NCI-H187 treated with DMSO at 0.1 percent for 48 hours (cell line): ENCODE measurements at regions not wholly inside any gene's neighbourhood (a gene's known extent, or its start where the extent isn't known, plus 50 kb on each side); places are given as distances from the start of the nearest gene placed in this dataset.
"Not testable (repeated sequence)": the region's sequence is repeated elsewhere in the genome, so short reads cannot be mapped to it uniquely, and the experiment has no call there.

Source experiments
- DNase-seq: peaks from one replicate; lab custom pipeline; 2025; lab: John Stamatoyannopoulos, UW

DNA sequence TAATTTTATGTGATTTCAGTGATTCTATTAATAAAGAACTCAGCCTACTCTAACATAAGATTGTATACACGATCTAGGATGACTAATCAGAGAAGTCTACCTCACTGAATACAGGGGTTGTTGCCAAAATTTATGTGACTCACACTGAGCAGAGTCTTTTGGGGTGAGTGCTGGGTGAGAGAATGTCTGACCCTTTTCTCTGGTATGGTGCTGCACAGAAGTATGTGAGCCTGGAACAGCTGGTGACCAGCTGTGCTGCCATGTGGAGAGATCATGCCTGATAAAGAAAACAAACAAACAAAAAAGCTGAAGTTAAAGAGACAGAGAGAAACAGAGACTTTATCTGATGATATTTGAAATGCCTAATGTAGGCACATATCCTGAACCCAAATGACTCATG, 618.1 kb upstream of the GRIA3 start:
- DNase-seq, result no peak

DNA sequence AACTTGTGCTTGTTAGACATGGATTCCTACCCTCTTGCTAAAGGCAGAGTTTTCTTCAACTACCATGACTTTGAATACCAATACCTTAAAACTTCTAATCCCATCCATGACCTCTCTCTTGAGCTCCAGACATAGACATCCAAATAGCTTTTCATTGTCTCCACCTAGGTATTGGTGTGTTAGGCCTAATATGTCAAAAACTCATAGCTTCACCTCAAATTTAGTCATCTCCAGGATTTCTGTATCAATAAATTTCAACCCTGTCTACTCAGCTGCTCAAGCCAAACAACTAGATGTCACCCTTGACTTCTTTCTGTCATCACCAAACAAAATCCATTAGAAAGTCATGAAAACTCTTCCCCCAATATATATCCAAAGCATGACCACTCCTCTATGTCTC, 617.7 kb upstream of the GRIA3 start:
- DNase-seq, result no peak

DNA sequence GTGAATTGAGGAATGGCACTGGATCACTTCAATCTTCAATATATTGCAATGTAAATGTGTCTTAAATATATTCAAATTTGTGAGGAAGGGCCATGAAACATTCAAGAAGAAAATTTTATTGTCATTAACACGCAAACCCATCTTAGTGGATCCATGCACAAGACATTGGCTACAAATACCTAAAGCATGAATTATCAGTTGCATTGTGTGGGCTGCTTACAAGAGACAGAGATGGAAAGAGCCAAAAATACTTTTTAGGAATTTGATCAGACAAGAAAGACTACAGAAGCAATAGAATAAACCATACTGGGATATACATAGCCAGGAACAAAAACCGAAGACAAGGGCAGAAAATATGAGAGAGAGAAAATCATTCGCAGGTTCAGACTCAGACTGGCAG, 616.2 kb upstream of the GRIA3 start:
- DNase-seq, result no peak

DNA sequence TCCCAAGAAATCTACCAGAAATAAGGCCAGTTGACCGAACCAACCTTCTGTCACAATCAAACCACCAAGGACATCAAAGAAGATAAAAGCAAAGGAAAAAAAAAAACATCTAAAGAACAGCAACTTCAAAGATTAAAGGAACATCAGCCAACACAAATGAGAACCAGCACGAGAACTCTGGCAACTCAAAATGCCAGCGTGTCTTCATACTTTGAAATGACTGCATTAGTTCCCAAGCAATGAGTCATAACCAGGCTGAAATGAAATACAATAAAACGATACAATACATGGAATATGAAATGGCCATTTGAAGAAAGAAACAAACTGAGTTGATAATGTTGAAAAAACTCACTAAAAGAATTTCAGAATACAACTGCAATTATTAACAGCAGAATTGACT, 611.6 kb upstream of the GRIA3 start:
- DNase-seq, result no peak

DNA sequence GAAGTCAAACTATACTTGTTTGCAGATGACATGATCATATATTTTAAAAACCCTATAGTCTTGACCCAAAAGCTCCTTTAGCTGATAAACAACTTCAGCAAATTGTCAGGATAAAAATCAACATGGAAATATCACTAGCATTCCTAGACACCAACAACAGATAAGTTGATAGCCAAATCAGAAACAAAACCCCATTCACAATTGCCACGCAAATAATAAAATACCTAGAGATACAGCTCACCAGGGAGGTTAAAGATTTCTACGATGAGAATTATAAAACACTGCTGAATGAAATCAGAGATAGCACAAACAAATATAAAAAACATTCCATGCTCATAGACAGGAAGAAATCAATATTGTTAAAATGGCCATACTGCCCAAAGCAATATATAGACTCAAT, 605.0 kb upstream of the GRIA3 start:
- no peak for DNase-seq

DNA sequence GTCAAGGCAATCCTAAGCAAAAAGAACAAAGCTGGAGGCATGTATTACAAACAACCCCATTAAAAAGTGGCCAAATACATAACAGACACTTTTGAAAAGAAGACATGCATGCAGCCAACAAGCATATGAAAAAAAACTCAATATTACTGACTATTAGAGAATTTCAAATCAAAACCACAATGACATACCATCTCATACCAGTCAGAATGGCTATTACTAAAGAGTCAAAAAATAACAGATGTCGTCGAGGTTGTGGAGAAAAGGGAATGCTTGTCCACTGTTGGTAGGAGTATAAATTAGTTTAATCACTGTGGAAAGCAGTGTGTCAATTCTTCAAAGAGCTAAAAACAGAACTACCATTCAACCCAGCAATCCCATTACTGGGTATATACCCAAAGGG, 604.6 kb upstream of the GRIA3 start:
- no peak for DNase-seq

DNA sequence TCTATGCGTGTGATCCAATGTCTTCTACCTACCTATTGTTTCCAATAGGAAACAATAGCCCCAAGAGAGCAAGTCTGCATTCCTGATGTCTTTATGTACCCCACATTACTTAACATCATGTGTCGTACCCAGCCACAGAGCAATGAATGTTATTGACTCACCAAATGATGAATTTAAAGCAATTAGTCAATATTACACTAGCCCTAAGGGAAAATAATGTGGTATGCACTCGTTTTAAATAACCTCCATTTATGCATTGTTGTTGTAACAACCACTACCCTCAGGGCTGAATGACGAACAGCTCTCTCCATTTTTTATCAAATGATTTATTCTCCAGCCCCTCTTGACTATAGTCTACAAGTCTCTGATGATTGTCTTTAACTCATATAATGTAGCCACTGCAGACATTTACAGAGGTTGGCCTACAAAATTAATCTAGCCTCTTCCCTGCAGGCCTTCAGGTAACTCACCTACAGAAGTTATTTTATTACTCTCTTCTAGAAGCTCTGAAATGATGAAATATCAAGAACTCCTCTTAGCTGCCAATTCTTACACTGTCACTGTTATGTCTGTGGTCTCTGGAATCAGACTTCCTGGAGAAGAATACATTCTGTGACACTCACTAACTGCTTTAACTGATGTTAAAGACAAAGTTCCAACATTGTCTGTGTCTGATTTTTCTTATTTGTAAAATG, 601.7 kb upstream of the GRIA3 start:
- no peak for DNase-seq

DNA sequence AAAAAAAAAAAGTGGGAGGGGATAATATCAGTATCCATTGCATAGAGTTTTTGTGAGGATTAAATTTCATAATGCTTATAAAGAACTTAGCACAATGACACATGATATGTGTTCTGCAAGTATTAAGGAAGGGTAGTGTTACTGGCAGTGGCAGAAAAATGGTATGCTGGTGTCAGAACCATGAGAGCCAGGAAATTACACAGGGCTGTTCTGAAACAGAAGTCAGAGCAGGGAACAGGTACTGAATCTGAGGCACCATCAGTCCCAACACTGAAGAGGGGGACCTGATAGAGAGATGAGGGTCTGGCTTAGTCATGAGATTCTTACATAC, 601.1 kb upstream of the GRIA3 start:
- no peak for DNase-seq

DNA sequence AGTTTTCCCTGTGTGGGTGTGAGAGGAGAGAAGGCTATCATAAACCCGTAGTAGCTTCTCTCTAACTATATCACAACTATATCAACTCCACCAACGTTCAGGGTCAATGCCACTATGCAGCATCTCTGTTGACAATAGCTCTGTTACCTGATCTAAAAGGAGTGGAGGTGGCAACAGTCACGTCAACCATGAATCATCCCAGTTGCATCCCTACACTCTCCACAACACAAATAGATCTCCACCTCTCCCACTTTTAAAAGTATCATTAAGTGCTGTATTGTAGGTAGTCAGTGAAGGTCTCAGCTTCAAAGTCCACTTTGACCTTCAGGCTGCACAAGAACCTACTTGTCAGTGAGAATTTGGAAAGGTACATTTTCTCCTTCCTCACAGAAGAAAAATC, 600.5 kb upstream of the GRIA3 start:
- DNase-seq, result no peak

DNA sequence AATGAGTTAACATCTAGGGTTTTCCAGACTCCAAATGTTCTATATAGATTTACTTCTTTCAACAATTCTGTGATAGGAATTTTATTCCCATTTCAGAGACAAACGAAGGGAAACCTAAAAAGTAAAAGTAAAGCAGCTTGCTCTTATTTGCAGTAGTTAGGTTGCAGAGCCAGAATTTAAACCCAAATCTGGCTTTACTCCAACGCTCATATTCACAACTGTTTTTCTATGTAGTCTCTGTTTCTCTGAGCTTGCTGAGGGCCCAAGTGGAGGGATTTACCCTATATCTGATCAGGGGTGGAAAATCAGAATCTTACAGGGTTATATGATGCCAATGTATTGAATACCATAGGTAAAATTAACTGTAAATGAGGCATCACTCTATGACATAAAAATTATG, 599.1 kb upstream of the GRIA3 start:
- DNase-seq, result no peak

DNA sequence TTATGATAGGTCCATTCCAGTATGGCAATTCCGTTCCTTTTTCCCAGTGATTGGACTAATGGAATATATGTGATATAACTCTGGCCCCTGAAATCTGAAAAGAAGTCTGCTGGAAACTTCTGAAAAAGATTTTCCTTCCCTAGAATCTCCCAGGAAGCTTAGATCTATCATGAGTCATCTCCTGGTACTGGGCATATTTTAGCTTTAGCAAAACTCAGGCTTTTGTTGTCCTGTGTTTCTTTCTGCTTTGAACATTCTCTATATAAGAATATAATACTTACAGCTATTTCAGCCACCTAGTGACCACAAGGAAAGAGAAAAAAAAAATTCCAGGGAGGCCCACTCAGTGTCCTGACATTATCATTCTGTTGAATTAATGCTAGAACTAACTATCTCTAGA, 597.2 kb upstream of the GRIA3 start:
- DNase-seq, result no peak

DNA sequence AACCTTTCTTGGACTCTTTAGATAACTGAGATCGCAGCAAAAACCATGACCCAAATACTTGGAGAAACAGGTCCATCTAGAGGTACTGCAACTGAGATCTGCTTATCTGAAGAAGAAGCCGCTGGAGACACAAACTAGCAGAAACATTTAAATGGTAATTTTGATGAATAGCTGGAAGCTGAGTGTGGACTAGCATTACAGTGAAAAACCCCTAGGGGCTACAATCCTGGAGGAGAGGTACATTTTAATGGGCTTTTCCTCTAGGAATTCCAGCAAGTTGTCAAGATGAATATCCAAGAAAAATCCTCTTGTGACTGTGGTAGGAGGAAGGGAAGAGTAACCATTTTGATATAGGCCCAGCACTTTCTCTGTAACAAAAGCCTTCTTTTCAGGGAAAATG, 592.5 kb upstream of the GRIA3 start:
- no peak for DNase-seq

DNA sequence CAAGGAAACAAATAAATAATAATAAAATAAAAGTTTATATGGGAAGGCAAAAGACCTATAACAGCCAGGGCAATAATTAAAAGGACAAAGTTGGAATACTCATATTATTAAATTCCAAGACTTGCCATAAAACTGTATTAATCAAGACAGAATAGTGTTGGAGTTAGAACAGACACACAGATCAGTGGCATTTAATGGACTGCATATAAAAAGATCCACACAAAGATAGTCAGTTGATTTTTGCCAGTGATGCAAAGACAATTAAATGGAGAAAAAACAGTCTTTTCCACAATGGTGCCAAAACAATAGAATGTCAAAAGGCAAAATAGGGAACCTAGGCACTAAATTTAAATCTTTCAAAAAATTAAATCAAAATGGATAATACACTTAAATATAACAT, 587.1 kb upstream of the GRIA3 start:
- DNase-seq, result no peak

DNA sequence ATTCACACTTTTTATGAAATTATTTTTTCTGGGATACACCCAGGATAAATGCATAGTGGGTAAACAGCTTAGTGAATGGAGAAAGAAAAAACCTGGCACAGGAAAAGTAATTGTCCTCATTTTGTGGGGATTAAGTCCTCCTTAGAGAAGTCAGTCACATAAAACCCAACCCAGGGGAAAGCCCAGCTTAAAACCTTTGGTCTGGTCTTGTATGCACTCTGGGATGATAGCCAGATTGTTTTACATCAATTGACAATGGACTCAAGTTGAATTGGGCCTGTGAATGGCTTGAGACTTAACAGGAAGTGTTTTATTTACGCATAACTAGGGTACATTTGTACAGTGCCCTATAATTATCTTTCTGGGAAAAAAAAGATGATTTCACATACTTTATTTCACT, 561.3 kb upstream of the GRIA3 start:
- DNase-seq, result no peak

DNA sequence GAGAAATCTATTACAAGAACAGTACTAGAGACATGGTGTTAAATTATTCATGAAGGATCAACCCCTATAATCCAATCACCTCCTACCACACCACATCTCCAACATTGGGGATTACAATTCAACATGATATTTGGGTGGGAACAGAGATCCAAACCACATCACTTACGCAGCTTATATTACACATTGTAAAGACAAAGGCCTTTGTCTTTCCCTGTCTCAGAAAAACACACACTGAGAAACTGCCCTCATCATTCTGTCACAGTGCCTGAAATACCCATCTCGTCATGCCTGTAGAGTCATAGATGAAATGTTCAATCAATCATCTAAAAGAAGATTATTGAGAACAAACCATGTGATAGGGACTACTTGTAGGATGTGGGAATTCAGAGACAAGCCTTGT, 558.8 kb upstream of the GRIA3 start:
- DNase-seq, result no peak

DNA sequence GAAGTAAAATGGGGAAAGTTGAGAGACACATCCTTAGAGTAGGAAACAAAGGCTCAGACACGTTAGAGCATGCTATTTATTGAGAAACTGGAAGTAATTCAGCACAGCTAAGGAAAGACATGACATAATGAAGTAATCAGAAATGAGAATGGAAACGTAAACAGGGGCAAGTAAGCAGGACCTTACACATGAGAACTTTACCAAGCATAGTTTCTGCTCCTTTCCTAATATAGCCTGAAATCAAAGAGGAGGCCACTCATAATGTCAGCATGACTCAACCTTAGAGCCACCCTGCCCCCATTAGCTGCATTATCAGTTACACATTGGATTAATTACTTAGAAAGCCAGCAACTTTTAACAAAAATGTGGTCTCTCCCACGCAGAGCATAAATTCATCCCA, 558.3 kb upstream of the GRIA3 start:
- no peak for DNase-seq

DNA sequence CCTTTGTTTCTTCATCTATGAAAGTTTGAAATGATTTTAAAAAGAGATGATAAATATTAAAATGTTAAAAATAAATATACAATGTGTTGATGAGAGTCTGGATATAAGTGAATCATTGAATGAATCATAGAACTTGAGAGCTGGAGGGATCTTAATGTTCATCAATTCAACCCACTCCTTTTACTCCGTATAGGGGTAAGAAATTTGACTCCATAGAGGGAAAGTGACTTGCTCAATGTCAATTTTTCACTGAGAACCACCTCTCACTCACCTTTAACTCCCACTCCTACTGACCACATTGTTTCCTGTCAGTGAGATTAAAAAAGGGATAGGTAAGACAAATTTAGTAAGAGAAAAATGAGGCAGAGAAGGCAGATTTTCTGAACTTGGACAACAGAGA, 557.2 kb upstream of the GRIA3 start:
- no peak for DNase-seq

DNA sequence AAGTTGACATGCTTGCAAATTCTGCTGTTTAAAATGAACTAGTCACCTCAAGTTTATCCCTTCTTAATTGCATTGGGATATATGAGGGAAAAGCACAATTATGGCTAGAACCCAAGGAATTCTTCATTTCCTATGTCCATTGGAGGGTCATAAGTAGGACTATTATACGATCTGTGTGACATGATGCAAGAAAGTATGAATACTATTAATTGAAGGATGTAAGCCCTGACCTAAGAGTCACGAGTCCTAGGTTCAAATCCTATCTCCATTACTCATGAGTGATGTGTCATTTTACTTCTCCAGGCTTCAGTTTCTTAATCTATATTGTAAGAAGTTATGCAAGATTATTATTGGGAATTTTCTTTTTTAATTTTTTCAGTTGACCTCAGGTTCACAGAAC, 542.9 kb upstream of the GRIA3 start:
- DNase-seq, result no peak

DNA sequence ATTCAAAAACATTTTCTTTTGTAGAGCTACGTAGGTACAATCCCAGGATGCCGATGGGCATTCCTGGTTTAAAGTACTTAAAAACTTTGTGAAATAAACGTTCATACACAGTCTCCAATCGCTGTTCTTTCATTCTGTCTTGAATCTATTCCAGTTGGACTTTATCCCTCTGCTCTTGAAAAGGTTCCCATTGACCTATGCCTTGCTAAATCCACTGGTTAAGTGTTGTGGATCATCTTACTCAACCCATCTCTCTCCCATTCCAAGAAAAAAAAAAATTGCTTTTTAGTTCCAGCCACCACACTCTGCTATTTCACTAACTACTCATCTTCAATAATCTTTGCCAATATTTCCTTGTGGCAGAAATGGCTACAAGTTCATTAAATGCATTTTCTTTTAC, 542.3 kb upstream of the GRIA3 start:
- DNase-seq, result no peak

DNA sequence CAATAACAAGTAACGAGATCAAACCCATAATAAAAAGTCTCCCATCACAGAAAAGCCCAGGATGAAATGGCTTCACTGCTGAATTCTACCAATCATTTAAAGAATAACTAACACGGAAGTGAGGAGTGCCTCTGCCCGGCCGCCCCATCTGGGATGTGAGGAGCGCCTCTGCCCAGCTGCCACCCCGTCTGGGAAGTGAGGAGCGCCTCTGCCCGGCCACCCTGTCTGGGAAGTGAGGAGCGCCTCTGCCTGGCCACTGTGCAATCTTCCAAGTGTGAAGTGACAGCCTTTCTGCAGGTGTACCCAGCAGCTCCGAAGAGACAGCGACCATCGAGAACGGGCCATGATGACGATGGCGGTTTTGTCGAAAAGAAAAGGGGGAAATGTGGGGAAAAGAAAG, 528.8 kb upstream of the GRIA3 start:
- not testable (repeated sequence) for DNase-seq

DNA sequence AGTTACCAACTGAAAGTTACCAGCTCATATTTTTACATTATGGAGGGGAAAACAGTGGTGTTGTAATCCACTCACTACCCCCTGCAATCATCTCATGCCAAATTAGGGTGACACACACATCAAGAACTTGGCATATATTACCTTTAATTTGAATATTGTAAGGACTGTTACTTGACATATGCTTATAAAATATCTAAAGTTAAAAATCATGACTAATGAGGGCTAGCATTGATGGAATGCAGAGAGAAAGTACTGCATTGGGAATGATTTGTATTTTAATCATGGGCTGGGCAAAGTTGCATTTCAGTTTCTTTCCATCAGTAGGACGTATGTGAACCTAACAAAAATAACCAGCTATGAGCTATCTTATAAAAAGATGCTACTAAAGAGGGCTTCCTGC, 517.5 kb upstream of the GRIA3 start:
- no peak for DNase-seq

DNA sequence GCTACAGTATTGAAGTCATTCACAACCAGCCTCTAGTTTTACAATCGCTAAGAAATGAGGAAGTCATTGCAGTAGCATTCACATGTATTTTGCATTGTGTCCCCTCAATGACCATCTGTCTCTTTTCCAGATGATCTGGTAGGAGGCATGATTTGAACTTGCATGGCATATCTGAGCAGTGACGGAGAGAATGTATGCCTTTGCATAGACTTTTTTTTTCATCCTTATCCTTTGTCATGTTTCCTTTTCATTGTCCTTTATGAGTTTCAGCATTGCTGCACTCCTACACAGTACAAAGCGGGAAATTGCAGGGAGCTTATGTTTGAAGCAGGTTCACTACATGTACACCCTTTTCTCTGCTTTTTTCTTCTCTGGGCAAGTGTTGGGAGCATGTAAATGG, 516.4 kb upstream of the GRIA3 start:
- no peak for DNase-seq

DNA sequence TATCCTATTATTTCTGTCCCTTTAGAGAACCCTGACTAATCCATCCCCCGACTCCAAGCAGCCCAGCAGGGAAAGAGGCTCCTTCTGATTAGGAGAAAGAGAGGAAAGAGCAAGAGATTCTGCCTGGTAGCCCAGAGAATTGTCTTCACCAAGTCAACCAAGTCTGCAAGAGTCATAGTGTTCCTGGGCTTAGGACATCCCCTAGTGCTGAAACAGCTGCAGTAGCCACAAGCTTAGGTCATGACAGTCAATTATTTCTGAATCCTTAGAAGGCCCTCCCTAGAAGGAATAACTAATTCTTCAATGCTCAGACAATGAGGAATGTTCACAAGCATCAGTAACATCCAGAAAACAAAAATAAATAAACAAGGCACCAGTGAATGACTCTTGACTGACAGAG, 480.3 kb upstream of the GRIA3 start:
- no peak for DNase-seq

DNA sequence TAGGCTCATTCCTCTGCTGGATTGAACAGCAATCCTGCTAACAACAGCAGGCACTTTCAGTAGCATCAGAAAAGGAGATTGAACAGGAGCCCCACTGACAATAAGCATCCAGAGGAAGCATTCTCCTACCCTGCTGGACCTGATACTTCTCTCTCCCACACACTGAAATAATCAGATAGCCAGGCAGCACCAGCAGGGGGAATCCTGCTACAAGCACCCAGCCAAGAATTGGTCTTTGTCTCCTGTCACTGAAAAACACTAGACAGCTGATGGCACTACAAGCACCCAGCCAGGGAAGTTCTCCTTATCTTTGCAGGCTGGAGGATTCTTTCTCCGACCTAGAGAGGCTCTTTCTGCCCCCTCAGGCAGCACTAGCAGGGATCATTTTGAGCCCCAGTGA, 444.3 kb upstream of the GRIA3 start:
- DNase-seq, result no peak

DNA sequence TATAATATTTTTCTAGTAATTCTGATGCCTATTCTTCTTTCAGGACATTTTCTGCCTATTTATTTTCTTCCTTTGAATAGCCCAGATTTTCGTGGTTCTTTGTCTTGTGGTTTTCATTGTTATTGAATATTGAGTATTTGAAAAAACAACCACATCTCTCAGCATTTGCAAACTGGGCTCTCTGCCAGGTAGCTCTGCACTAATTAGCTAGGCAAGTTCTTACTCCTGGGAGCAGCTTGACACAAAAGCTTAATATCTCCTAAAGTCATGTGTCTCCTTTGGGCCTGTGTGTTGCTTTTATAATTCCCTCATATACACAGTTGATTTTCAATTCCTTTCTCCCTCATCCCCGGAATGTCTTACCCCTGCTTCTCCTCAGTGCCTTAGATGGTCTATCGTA, 413.5 kb upstream of the GRIA3 start:
- DNase-seq, result no peak
